NB4 (cell line): ENCODE measurements at regions not wholly inside any gene's neighbourhood (a gene's known extent, or its start where the extent isn't known, plus 50 kb on each side); places are given as distances from the start of the nearest gene placed in this dataset.

Source experiments
- CTCF ChIP-seq: IDR thresholded peaks from one replicate; pipeline ENCODE4 v1.5.1; 2012; ENCODE audit warnings: low read depth, low read length
- MAX ChIP-seq: IDR thresholded peaks from 2 replicates; pipeline ENCODE4 v1.6.1; 2011; ENCODE audit warnings: low read depth, low read length
- MYC ChIP-seq: IDR thresholded peaks from 2 replicates; pipeline ENCODE4 v1.6.1; 2011; ENCODE audit warnings: low read depth, low read length
- POLR2A ChIP-seq: IDR thresholded peaks from 2 replicates; pipeline ENCODE4 v1.6.1; 2011; ENCODE audit warnings: mild to moderate bottlenecking; ENCODE audit not compliant: insufficient read length; ENCODE audit errors: extremely low read depth

- no peak for TF ChIP-seq POLR2A
- TF ChIP-seq CTCF, result no peak
- no peak for TF ChIP-seq MAX
- TF ChIP-seq MYC, result no peak
These were observed 72.9 kb downstream of the IFI44 start for GRCh38 chr1:78722521-78722920.
